ENCODE measurements at regions not wholly inside any gene's neighbourhood (a gene's known extent, or its start where the extent isn't known, plus 50 kb on each side); places are given as distances from the start of the nearest gene placed in this dataset.

DNA sequence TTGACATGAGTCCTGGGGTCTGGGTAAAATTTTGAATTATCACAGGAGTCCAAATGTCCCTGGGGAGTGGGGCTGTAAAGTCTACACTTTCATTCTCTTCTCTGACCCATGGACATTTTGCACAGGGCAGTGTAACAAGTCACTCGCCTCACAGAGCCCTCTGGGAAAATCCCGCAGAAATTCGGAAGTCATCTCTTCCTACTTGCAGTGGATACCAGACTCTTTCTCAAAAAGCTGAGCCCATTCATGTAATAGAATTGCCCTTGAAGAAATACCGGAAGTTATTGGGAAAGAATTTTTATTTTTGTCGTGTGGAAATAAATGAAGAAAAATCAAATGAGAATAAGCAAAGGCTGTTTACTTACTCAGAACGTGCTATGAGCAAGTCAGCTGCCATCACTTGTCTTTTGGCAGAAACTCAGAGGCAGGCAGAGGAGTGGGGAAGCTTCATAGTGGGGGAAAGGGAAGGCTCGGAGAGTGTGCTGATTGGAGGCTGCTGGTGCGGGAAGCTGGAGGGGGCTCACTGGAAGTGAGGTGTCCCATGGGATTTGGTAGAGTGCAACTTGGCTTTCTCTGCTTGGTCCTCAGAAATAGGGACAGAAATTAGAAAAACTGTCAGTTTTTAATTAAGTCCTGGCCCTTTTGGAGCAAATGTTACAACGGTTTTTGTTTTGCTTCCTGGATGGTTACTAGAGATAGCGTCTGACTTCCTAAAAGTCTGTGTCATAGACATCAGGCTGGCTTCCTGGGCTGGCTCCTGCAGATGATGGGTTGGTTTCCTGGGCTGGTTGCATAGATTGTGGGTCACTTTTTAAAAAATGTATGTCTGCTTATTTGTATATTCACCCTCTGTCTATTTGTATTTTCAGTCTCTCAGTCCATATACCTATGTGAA is 79.8 kb upstream of the EEF1E1 start:
- Histone ChIP-seq H3K4me3 (no peak overlapping the region), H3K36me3 (no peaks in the 10 kb centered on the region), H3K4me1 (no peaks in the 10 kb centered on the region), H3K27me3 (no peaks in the 10 kb centered on the region), H3K27ac (no peak overlapping the region), H3K9me3 (no peaks in the 10 kb centered on the region)
- DNase-seq (ENCODE audit: low spot score), result no peak
- TF ChIP-seq, protein P1, sequence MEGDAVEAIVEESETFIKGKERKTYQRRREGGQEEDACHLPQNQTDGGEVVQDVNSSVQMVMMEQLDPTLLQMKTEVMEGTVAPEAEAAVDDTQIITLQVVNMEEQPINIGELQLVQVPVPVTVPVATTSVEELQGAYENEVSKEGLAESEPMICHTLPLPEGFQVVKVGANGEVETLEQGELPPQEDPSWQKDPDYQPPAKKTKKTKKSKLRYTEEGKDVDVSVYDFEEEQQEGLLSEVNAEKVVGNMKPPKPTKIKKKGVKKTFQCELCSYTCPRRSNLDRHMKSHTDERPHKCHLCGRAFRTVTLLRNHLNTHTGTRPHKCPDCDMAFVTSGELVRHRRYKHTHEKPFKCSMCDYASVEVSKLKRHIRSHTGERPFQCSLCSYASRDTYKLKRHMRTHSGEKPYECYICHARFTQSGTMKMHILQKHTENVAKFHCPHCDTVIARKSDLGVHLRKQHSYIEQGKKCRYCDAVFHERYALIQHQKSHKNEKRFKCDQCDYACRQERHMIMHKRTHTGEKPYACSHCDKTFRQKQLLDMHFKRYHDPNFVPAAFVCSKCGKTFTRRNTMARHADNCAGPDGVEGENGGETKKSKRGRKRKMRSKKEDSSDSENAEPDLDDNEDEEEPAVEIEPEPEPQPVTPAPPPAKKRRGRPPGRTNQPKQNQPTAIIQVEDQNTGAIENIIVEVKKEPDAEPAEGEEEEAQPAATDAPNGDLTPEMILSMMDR (IDR thresholded peaks at IDR 0.05), result no peak

DNA sequence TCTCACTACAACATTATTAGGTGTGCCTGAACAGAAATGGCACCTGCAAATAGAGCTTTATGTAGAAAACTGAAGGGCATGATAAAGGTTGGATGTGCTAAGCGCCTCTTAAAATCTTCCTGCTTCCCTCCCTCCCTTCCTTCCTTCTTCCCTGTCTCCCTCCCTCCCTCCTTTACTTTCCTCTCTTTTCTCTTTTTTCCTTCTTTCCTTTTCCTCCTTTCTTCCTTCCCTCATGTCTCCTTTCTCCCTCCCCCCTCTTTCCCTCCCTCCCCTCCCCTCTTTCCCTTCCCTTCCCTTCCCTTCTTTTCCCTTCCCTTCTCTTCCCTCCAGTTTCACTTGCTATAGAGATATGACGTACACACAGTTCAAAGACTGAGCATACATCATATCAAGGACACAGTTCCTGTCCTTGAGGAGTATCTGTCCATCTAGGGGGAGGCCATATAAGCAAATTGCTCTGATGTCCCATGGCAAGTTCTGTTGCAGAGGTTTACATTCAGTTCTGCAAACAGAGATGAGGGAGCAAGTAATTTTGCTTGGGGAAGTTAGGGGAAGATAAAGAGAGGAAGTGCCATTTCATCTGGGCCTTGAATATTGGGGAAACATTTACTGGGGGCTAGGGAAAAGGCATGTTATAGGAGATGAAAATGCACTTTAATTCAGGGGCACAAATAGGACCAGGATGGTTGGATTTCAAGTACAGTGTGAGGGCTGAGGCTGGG is 79.0 kb upstream of the EEF1E1 start:
- TF ChIP-seq, protein P1 (IDR thresholded peaks at IDR 0.05), result no peak
- no peaks in the 10 kb centered on the region for H3K36me3 ChIP-seq
- DNase-seq (ENCODE audit: low spot score), result no peak
- H3K4me1 ChIP-seq, result no peaks in the 10 kb centered on the region
- no peak overlapping the region for H3K4me3 ChIP-seq
- H3K9me3 ChIP-seq, result no peaks in the 10 kb centered on the region
- no peaks in the 10 kb centered on the region for H3K27me3 ChIP-seq
- H3K27ac ChIP-seq, result no peak overlapping the region

DNA sequence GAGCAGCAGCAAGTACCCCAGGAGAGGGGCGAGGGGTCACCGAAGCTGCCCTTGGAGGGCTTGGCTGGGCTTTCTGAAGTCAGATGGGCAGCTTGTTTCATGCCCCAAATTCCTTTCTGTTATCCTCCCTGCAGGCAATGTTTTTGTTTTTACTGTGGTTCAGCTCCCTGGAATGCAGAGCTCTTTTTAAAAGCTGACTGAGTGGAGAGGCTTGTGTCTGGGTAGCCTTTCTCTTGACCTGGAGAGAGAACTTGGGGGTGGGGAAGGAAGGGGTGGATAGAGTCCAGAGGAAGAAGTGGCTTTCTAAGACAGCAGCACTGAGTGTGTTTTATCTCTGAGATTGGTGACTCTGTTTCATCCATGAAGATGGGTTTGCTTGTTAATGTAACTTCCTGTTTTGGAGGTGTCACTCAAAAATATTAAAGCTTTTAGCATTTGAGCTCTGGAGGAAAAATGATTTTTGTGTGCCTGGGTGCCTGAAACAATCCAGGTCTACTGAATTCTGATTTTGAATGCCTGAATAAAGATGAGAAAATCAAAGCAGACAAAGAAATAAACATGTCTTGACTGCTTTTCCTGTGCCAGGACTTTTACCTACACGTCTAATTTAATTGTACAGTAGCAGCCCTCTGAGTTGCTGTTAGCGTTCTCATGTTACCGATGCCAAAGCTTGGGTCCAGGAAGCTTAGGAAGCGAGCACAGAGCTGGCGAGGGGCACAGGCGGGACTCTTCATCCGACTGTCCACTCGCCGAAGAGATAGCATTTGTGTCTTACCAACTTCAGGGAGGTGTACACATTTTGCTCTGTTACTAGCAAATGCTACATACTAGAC is 78.2 kb upstream of the EEF1E1 start:
- no peak overlapping the region for H3K4me3 ChIP-seq
- H3K27ac ChIP-seq, result no peak overlapping the region
- H3K9me3 ChIP-seq, result no peaks in the 10 kb centered on the region
- DNase-seq (ENCODE audit: low spot score), result no peak
- TF ChIP-seq, protein P1 (IDR thresholded peaks at IDR 0.05), result no peak
- H3K4me1 ChIP-seq, result no peaks in the 10 kb centered on the region
- no peaks in the 10 kb centered on the region for H3K36me3 ChIP-seq
- H3K27me3 ChIP-seq, result no peaks in the 10 kb centered on the region

DNA sequence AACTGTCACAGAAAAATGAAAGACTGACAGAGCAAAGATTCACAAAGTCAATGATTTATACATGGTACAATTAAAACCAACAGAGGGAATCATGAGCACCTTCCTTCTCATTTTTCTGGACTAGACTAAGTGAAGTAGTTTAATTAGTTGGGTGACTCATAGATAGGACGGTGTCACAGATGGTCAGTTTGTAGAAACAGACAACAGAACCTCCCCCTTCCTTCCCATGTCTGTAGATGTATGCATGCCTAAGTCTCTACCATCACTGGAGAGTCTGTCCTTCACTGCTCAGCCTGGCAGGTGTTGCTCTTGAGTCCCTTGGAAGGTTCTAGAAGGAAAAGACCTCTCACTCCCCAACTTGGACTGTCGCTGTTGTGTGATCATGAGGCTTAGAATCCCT is 75.4 kb upstream of the EEF1E1 start:
- H3K4me3 ChIP-seq, result no peak overlapping the region
- no peak for DNase-seq (ENCODE audit: low spot score)
- TF ChIP-seq, protein P1 (IDR thresholded peaks at IDR 0.05), result no peak
- no peak overlapping the region for H3K27ac ChIP-seq
- no peaks in the 10 kb centered on the region for H3K27me3 ChIP-seq
- H3K36me3 ChIP-seq, result no peaks in the 10 kb centered on the region
- H3K4me1 ChIP-seq, result no peaks in the 10 kb centered on the region
- H3K9me3 ChIP-seq, result no peaks in the 10 kb centered on the region

DNA sequence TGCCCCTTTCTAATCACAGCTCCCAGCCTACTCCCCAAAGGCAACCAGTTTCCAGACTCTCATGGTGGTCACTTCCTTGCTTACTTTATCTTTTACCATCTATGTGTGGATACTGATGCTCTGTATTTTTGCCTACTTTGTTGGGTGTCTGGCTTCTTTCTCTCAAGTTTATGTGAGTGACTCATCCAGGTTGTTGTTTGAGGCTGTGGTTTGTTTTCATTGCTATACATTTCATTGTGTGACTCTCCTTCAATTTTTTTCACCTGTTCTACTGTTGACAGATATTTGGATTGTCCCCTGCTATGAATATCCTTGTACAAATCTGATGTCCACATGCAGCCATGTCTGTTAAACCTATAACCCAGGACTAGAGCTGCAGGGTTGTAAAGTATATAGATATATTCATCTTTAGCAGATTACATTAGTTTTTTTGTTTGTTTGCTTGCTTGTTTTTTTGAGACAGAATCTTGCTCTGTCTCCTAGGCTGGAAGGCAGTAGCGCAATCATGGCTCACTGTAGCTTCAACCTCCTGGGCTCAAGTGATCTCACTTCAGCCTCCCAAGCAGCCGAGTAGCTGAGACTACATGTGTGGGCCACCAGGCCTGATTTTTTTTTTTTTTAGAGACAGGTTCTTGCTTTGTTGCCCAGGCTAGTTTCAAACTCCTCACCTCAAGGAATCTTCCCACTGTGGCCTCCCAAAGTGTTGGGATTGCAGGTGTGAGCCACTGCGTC is 72.9 kb upstream of the EEF1E1 start:
- H3K4me1 ChIP-seq, result no peaks in the 10 kb centered on the region
- no peak for DNase-seq (ENCODE audit: low spot score)
- no peak overlapping the region for H3K4me3 ChIP-seq
- no peak overlapping the region for H3K27ac ChIP-seq
- H3K36me3 ChIP-seq, result no peaks in the 10 kb centered on the region
- H3K27me3 ChIP-seq, result no peaks in the 10 kb centered on the region
- no peaks in the 10 kb centered on the region for H3K9me3 ChIP-seq
- TF ChIP-seq, protein P1 (IDR thresholded peaks at IDR 0.05), result no peak

All from right atrium auricular region (tissue), 2 donors.